ENCODE measurements at regions not wholly inside any gene's neighbourhood (a gene's known extent, or its start where the extent isn't known, plus 50 kb on each side); places are given as distances from the start of the nearest gene placed in this dataset.

- DNase-seq: no peak
- Histone ChIP-seq H3K9me3 (peaks cover 0 to 8% (median 0%) of the 10 kb centered on the region in 3 donors), H3K4me3 (no peak overlapping the region), H3K4me1 (no peaks in the 10 kb centered on the region), H3K36me3 (no peaks in the 10 kb centered on the region), H3K27ac (no peak overlapping the region), H3K27me3 (no peaks in the 10 kb centered on the region)
- intact Hi-C loops (cut with DNase I; ENCODE audit: low total_unique reads): no loop called here
- TF ChIP-seq CTCF (IDR thresholded peaks at IDR 0.05): no peak
Measured at GRCh38 chr18:78085241-78086185, 835.9 kb downstream of the GALR1 start.

DNA sequence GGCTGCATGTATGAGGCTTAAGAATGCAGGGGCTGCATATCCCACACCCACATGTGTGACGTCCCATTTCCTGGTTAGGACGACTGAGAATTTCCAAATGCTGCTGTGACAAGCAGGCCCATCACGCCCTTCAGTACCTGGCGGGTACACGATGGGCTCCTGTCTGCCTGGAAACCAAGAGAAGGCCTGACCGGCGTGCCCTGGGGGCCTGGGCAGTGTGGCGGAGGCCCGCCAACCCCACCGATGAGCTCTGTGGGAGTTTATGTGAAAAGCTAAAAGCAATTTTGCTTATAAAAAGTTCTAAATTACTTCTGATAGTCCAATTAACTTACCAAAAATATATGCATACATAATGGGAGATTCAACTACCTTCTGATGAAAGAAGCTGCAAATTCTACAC, 837.3 kb downstream of the GALR1 start:
- H3K36me3 ChIP-seq: no peaks in the 10 kb centered on the region
- H3K27ac ChIP-seq: no peak overlapping the region
- H3K4me3 ChIP-seq: no peak overlapping the region
- peaks cover 0 to 8% (median 0%) of the 10 kb centered on the region in 3 donors for H3K9me3 ChIP-seq
- intact Hi-C loops (cut with DNase I; ENCODE audit: low total_unique reads): no loop called here
- no peaks in the 10 kb centered on the region for H3K4me1 ChIP-seq
- DNase-seq: no peak
- H3K27me3 ChIP-seq: no peaks in the 10 kb centered on the region
- TF ChIP-seq CTCF (IDR thresholded peaks at IDR 0.05): no peak

DNA sequence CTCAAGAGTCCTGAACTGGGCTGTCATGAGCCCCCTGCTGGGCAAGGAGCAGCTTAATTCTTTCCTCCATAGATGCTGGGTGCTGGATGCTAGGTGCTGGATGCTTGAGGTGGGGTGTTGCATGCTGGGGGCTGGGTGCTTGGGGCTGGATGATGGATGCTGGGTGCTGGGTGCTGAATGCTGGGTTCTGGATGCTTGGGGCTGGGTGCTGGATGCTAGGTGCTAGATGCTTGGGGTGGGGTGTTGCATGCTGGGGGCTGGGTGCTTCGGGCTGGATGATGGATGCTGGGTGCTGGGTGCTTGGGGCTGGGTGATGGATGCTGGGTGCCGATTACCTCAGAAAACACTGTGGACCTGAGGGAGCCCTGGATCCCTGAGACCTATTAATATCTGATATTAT, 837.7 kb downstream of the GALR1 start:
- peaks cover 0 to 8% (median 0%) of the 10 kb centered on the region in 3 donors for H3K9me3 ChIP-seq
- no peaks in the 10 kb centered on the region for H3K4me1 ChIP-seq
- H3K36me3 ChIP-seq: no peaks in the 10 kb centered on the region
- no peak for TF ChIP-seq CTCF (IDR thresholded peaks at IDR 0.05)
- H3K27ac ChIP-seq: no peak overlapping the region
- intact Hi-C loops (cut with DNase I; ENCODE audit: low total_unique reads): no loop called here
- no peaks in the 10 kb centered on the region for H3K27me3 ChIP-seq
- no peak for DNase-seq
- H3K4me3 ChIP-seq: no peak overlapping the region

GRCh38 chr18:78090584-78090983, 840.9 kb downstream of the GALR1 start:
- Histone ChIP-seq H3K27ac (no peak overlapping the region), H3K9me3 (peaks cover 0 to 2% (median 0%) of the 10 kb centered on the region in 3 donors), H3K27me3 (no peaks in the 10 kb centered on the region), H3K4me3 (no peak overlapping the region), H3K36me3 (no peaks in the 10 kb centered on the region), H3K4me1 (no peaks in the 10 kb centered on the region)
- intact Hi-C loops (cut with DNase I; ENCODE audit: low total_unique reads): no loop called here
- no peak for DNase-seq
- TF ChIP-seq CTCF (IDR thresholded peaks at IDR 0.05): no peak

- Histone ChIP-seq H3K27ac (no peak overlapping the region), H3K4me3 (no peak overlapping the region), H3K27me3 (no peaks in the 10 kb centered on the region), H3K9me3 (no peaks in the 10 kb centered on the region), H3K36me3 (no peaks in the 10 kb centered on the region), H3K4me1 (no peaks in the 10 kb centered on the region)
- intact Hi-C loops (cut with DNase I; ENCODE audit: low total_unique reads): no loop called here
- no peak for TF ChIP-seq CTCF (IDR thresholded peaks at IDR 0.05)
- no peak for DNase-seq
Measured at GRCh38 chr18:78092901-78093300, 843.3 kb downstream of the GALR1 start.
